SK-N-SH treated with all-trans-retinoic acid at 6 μM for 48 hours (cell line): ENCODE measurements at regions not wholly inside any gene's neighbourhood (a gene's known extent, or its start where the extent isn't known, plus 50 kb on each side); places are given as distances from the start of the nearest gene placed in this dataset.

ENCODE experiments used
- ARNTL ChIP-seq: fragments of 450-650 bp; formaldehyde crosslinking; IDR thresholded peaks from 2 replicates; pipeline ENCODE4 v1.5.0; 2020; ENCODE audit warnings: low read depth, mild to moderate bottlenecking, moderate library complexity, borderline replicate concordance
- ISL1 ChIP-seq: fragments of 250-450 bp; sonication (Bioruptor Pico); IDR thresholded peaks from 2 replicates; pipeline ENCODE4 v2.1.2; 2022; ENCODE audit warnings: mild to moderate bottlenecking, moderate library complexity
- RARB ChIP-seq: fragments of 250-450 bp; sonication (Bioruptor Pico); IDR thresholded peaks from 2 replicates; pipeline ENCODE4 v1.8.0; 2021; ENCODE audit warnings: mild to moderate bottlenecking, moderate library complexity
- SNAI2 ChIP-seq: fragments of 250-450 bp; sonication (Bioruptor Pico); IDR thresholded peaks from 2 replicates; pipeline ENCODE4 v1.5.0; 2020; ENCODE audit warnings: mild to moderate bottlenecking, moderate library complexity
- ZC3H10 ChIP-seq: fragments of 250-450 bp; sonication (Bioruptor Pico); IDR thresholded peaks from 2 replicates; pipeline ENCODE4 v1.5.1; 2021; ENCODE audit warnings: mild to moderate bottlenecking, moderate library complexity
- ZFP3 ChIP-seq: fragments of 250-450 bp; sonication (Bioruptor Pico); IDR thresholded peaks from 2 replicates; pipeline ENCODE4 v1.5.0; 2020; ENCODE audit warnings: mild to moderate bottlenecking, moderate library complexity
- ZFP30 ChIP-seq: fragments of 450-650 bp; formaldehyde crosslinking; IDR thresholded peaks from 2 replicates; pipeline ENCODE4 v1.5.0; 2022; ENCODE audit warnings: mild to moderate bottlenecking, moderate library complexity
- TF ChIP-seq, protein P1 (sequence below): fragments of 250-450 bp; sonication (Bioruptor Pico); IDR thresholded peaks from 2 replicates; pipeline ENCODE4 v1.8.0; 2020; ENCODE audit warnings: mild to moderate bottlenecking, moderate library complexity, borderline replicate concordance

- TF ChIP-seq SNAI2 (CRISPR knock-in tag) (no peak), RARB (CRISPR knock-in tag) (no peak), ARNTL (no peak), ISL1 (no peak), ZFP30 (no peak), ZC3H10 (CRISPR knock-in tag) (no peak), ZFP3 (CRISPR knock-in tag) (no peak)
- TF ChIP-seq, protein P1, sequence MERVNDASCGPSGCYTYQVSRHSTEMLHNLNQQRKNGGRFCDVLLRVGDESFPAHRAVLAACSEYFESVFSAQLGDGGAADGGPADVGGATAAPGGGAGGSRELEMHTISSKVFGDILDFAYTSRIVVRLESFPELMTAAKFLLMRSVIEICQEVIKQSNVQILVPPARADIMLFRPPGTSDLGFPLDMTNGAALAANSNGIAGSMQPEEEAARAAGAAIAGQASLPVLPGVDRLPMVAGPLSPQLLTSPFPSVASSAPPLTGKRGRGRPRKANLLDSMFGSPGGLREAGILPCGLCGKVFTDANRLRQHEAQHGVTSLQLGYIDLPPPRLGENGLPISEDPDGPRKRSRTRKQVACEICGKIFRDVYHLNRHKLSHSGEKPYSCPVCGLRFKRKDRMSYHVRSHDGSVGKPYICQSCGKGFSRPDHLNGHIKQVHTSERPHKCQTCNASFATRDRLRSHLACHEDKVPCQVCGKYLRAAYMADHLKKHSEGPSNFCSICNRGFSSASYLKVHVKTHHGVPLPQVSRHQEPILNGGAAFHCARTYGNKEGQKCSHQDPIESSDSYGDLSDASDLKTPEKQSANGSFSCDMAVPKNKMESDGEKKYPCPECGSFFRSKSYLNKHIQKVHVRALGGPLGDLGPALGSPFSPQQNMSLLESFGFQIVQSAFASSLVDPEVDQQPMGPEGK (CRISPR knock-in tag): no peak
These were observed 109.5 kb upstream of the SSTR4 start for GRCh38 chr20:22925613-22925983.
